H1 (cell line): ENCODE measurements at regions not wholly inside any gene's neighbourhood (a gene's known extent, or its start where the extent isn't known, plus 50 kb on each side); places are given as distances from the start of the nearest gene placed in this dataset.

ENCODE experiments used
- CTCF ChIA-PET: fragments of 300-600 bp; sonication (Branson Sonifier 250); formaldehyde crosslinking; loops from one replicate; lab custom pipeline; 2021; ENCODE audit not compliant: partially characterized antibody; lab: Charles Lee
- POLR2A ChIA-PET: fragments of 300-600 bp; sonication (Branson Sonifier 250); formaldehyde crosslinking; loops from one replicate; lab custom pipeline; 2021; ENCODE audit warnings: inconsistent platforms; ENCODE audit not compliant: partially characterized antibody; lab: Charles Lee
- DNase-seq, 2 experiments: peaks; one replicate each; pipeline versions ENCODE4 v3.0.0 to v3.0.0-alpha.2; 2010 to 2022; ENCODE audit warnings: low spot score in 2 of 2, low read depth in 1 of 2, mixed read lengths in 1 of 2
- FAIRE-seq: peaks from 2 replicates; lab custom pipeline; 2011; peaks lifted over from hg19 to GRCh38; lab: Jason Lieb, UNC
- H2AFZ ChIP-seq: 2 replicates; pipeline ENCODE4 v1.8.1; 2012; ENCODE audit warnings: low read length, inconsistent platforms
- H2AK5ac ChIP-seq: 2 replicates; pipeline ENCODE4 v1.6.1; 2013; ENCODE audit warnings: low read depth, low read length
- H2BK120ac ChIP-seq: replicated peaks from 2 replicates; pipeline ENCODE3; 2013; ENCODE audit warnings: low read depth, low read length, inconsistent platforms
- H2BK12ac ChIP-seq: 2 replicates; pipeline ENCODE4 v1.6.1; 2013; ENCODE audit warnings: low read depth, low read length
- H2BK15ac ChIP-seq: 2 replicates; pipeline ENCODE4 v1.6.1; 2013; ENCODE audit warnings: low read length
- H2BK20ac ChIP-seq: 2 replicates; pipeline ENCODE4 v1.6.1; 2013; ENCODE audit warnings: low read length
- H2BK5ac ChIP-seq: 2 replicates; pipeline ENCODE4 v1.6.1; 2013; ENCODE audit warnings: low read depth, low read length
- H3K14ac ChIP-seq: 2 replicates; pipeline ENCODE4 v1.6.1; 2013; ENCODE audit warnings: inconsistent platforms; ENCODE audit not compliant: insufficient read length
- H3K18ac ChIP-seq: 2 replicates; pipeline ENCODE4 v1.6.1; 2013; ENCODE audit warnings: low read length; ENCODE audit errors: extremely low read depth
- H3K23ac ChIP-seq: 2 replicates; pipeline ENCODE4 v1.6.1; 2013; ENCODE audit warnings: inconsistent platforms; ENCODE audit not compliant: insufficient read length
- H3K23me2 ChIP-seq: 2 replicates; pipeline ENCODE4 v1.6.1; 2013; ENCODE audit warnings: low read depth, low read length
- H3K27ac ChIP-seq: 2 replicates; pipeline ENCODE4 v1.6.1; 2011; ENCODE audit warnings: low read depth, low read length, inconsistent platforms
- H3K27me3 ChIP-seq, 4 experiments: replicated peaks in 1 of 4; 1 replicate in 1 of 4; 2 replicates in 3 of 4; pipeline versions ENCODE4 v1.6.1 to v1.8.1; 2011 to 2013; ENCODE audit warnings: low read length in 3 of 4, mild to moderate bottlenecking in 3 of 4, inconsistent platforms in 2 of 4, mixed read lengths in 2 of 4, moderate library complexity in 1 of 4; ENCODE audit not compliant: control insufficient read depth in 3 of 4, insufficient read depth in 3 of 4; ENCODE audit errors: extremely low read depth in 1 of 4
- H3K36me3 ChIP-seq, 4 experiments: 2 replicates each; pipeline versions ENCODE4 v1.6.1 to v1.8.1; 2011 to 2013; ENCODE audit warnings: mild to moderate bottlenecking in 4 of 4, low read length in 3 of 4, moderate library complexity in 2 of 4, control low read depth in 1 of 4, inconsistent platforms in 1 of 4; ENCODE audit not compliant: insufficient read depth in 4 of 4, control insufficient read depth in 2 of 4
- H3K4ac ChIP-seq: replicated peaks from 2 replicates; pipeline ENCODE3; 2013; ENCODE audit warnings: low read length, low read depth, mixed read lengths, inconsistent platforms; ENCODE audit not compliant: insufficient read length
- H3K4me1 ChIP-seq, 4 experiments: replicated peaks in 1 of 4; 1 replicate in 1 of 4; 2 replicates in 3 of 4; pipeline versions ENCODE4 v1.6.1 to v1.8.1; 2011 to 2013; ENCODE audit warnings: low read length in 3 of 4, inconsistent platforms in 2 of 4, mixed read lengths in 1 of 4; ENCODE audit not compliant: insufficient read depth in 4 of 4, control insufficient read depth in 3 of 4
- H3K4me2 ChIP-seq, 2 experiments: 2 replicates each; pipeline versions ENCODE4 v1.6.1 to v1.8.1; 2011 to 2013; ENCODE audit warnings: low read depth in 2 of 2, low read length in 2 of 2, control low read depth in 1 of 2, inconsistent platforms in 1 of 2, mild to moderate bottlenecking in 1 of 2; ENCODE audit not compliant: insufficient read depth in 1 of 2
- H3K4me3 ChIP-seq, 4 experiments: fragments of 200-600, 300-600 bp in 1 of 4; sonication (generic), shearing (Covaris generic), sonication (Bioruptor Twin) in 1 of 4; 2 replicates each; pipeline versions ENCODE4 v1.5.1 to v1.8.1; 2011 to 2016; ENCODE audit warnings: low read length in 4 of 4, low read depth in 3 of 4, control low read depth in 2 of 4, inconsistent platforms in 2 of 4, mild to moderate bottlenecking in 2 of 4, mixed read lengths in 1 of 4, moderate library complexity in 1 of 4; ENCODE audit not compliant: insufficient read depth in 2 of 4; ENCODE audit errors: extremely low read depth in 1 of 4
- H3K56ac ChIP-seq: replicated peaks from 2 replicates; pipeline ENCODE3; 2013; ENCODE audit warnings: low read depth, mild to moderate bottlenecking, mixed read lengths, low read length, inconsistent platforms; ENCODE audit not compliant: insufficient read length
- H3K79me1 ChIP-seq: 2 replicates; pipeline ENCODE4 v1.6.1; 2013; ENCODE audit warnings: low read depth, low read length, control low read depth
- H3K79me2 ChIP-seq, 2 experiments: 2 replicates each; pipeline versions ENCODE4 v1.6.1 to v1.8.1; 2012 to 2013; ENCODE audit warnings: low read length in 2 of 2, mild to moderate bottlenecking in 2 of 2, inconsistent platforms in 1 of 2; ENCODE audit not compliant: insufficient read depth in 2 of 2, control insufficient read depth in 1 of 2
- H3K9ac ChIP-seq, 4 experiments: replicated peaks in 1 of 4; 1 replicate in 1 of 4; 2 replicates in 3 of 4; pipeline versions ENCODE4 v1.6.1 to v1.8.1; 2011 to 2013; ENCODE audit warnings: low read depth in 3 of 4, low read length in 3 of 4, control low read depth in 2 of 4, mild to moderate bottlenecking in 2 of 4, moderate library complexity in 2 of 4, inconsistent platforms in 1 of 4; ENCODE audit errors: extremely low read depth in 1 of 4
- H3K9me3 ChIP-seq, 2 experiments: 2 replicates each; pipeline versions ENCODE4 v1.6.1 to v1.8.1; 2012 to 2013; ENCODE audit warnings: mild to moderate bottlenecking in 2 of 2, moderate library complexity in 2 of 2, control low read depth in 1 of 2, inconsistent platforms in 1 of 2, low read depth in 1 of 2, low read length in 1 of 2, mixed read lengths in 1 of 2; ENCODE audit not compliant: insufficient read depth in 2 of 2
- H4K20me1 ChIP-seq, 2 experiments: replicated peaks in 1 of 2; 2 replicates each; pipeline versions ENCODE3 to v1.8.1; 2011 to 2013; ENCODE audit warnings: inconsistent platforms in 2 of 2, low read length in 2 of 2, mild to moderate bottlenecking in 1 of 2; ENCODE audit not compliant: insufficient read depth in 2 of 2, control insufficient read depth in 1 of 2
- H4K5ac ChIP-seq: 2 replicates; pipeline ENCODE4 v1.6.1; 2013; ENCODE audit warnings: low read length, low read depth, mixed read lengths, inconsistent platforms; ENCODE audit not compliant: insufficient read length
- H4K8ac ChIP-seq: 2 replicates; pipeline ENCODE4 v1.8.0; 2013; ENCODE audit warnings: mild to moderate bottlenecking, moderate library complexity, low read length, inconsistent platforms; ENCODE audit not compliant: insufficient read depth; ENCODE audit errors: extremely low read depth
- H4K91ac ChIP-seq: replicated peaks from 2 replicates; pipeline ENCODE3; 2013; ENCODE audit warnings: low read length, mixed read lengths, inconsistent platforms; ENCODE audit not compliant: insufficient read length
- ATF3 ChIP-seq: IDR thresholded peaks from 2 replicates; pipeline ENCODE4 v1.6.1; 2011; ENCODE audit warnings: low read depth, mild to moderate bottlenecking, low read length; ENCODE audit not compliant: insufficient read depth
- BCL11A ChIP-seq, 2 experiments: IDR thresholded peaks; one replicate each; pipeline ENCODE4 v1.6.1; 2011; ENCODE audit warnings: low read depth in 2 of 2, low read length in 2 of 2, mild to moderate bottlenecking in 2 of 2
- CEBPB ChIP-seq: IDR thresholded peaks from 2 replicates; pipeline ENCODE4 v1.6.1; 2012; ENCODE audit warnings: low read depth, low read length
- CREB1 ChIP-seq: IDR thresholded peaks from 2 replicates; pipeline ENCODE4 v1.6.1; 2012; ENCODE audit warnings: inconsistent platforms
- JUN ChIP-seq: IDR thresholded peaks from 2 replicates; pipeline ENCODE4 v1.6.1; 2011; ENCODE audit warnings: low read depth, mild to moderate bottlenecking, improper control_type of control experiment, low read length
- KDM1A ChIP-seq: fragments of 200-600, 300-600 bp; sonication (generic); IDR thresholded peaks from 2 replicates; pipeline ENCODE4 v1.7.1; 2016; ENCODE audit warnings: mild to moderate bottlenecking, low read length, borderline replicate concordance
- KDM5A ChIP-seq: fragments of 200-600 bp; IDR thresholded peaks from 2 replicates; pipeline ENCODE4 v1.7.1; 2012; ENCODE audit warnings: mild to moderate bottlenecking, low read length, inconsistent platforms, mixed read lengths
- POLR2AphosphoS5 ChIP-seq: IDR thresholded peaks from 2 replicates; pipeline ENCODE4 v1.6.1; 2011; ENCODE audit warnings: low read depth, low read length
- SRF ChIP-seq: IDR thresholded peaks from 2 replicates; pipeline ENCODE4 v1.6.1; 2011; ENCODE audit warnings: mild to moderate bottlenecking, low read depth, low read length, moderate library complexity
- WGBS, 2 experiments: shearing (Covaris generic) in 1 of 2; methylation state at CpG; one replicate each; pipeline versions ENCODE4 v1.1.6 to v1.1.7; 2013 to 2015; ENCODE audit warnings: low lambda C conversion rate in 2 of 2, mixed read lengths in 2 of 2, inconsistent platforms in 1 of 2, low coverage in 1 of 2, missing lambda C conversion rate in 1 of 2; ENCODE audit not compliant: insufficient replicate concordance in 2 of 2, insufficient coverage in 1 of 2, insufficient read length in 1 of 2; ENCODE audit errors: extremely low coverage in 1 of 2, missing lambda C conversion rate in 1 of 2; 5-methylcytosine and 5-hydroxymethylcytosine counted together

- Histone ChIP-seq H3K79me1 (no peaks in the 10 kb centered on the region), H2BK15ac (no peak overlapping the region), H2AFZ (no peak overlapping the region), H3K4me2 (no peak overlapping the region), H3K4ac (no peak overlapping the region), H3K56ac (no peak overlapping the region), H3K23ac (no peak overlapping the region), H3K27ac (no peak overlapping the region), H2BK20ac (no peak overlapping the region), H3K14ac (no peak overlapping the region), H4K20me1 (no peaks in the 10 kb centered on the region), H2BK5ac (no peak overlapping the region), H2BK12ac (no peak overlapping the region), H2AK5ac (no peak overlapping the region), H3K9ac (no peak overlapping the region), H2BK120ac (no peak overlapping the region), H3K36me3 (no peaks in the 10 kb centered on the region), H3K9me3 (no peaks in the 10 kb centered on the region), H3K18ac (no peak overlapping the region), H4K8ac (no peak overlapping the region), H4K5ac (no peak overlapping the region), H3K79me2 (no peaks in the 10 kb centered on the region), H3K27me3 (no peaks in the 10 kb centered on the region), H3K4me1 (no peaks in the 10 kb centered on the region), H3K23me2 (no peaks in the 10 kb centered on the region), H3K4me3 (no peak overlapping the region), H4K91ac (no peak overlapping the region)
- ChIA-PET POLR2A (interaction anchor here (0.6 kb wide), 1 partner anchor 658 kb away, joined by 3 read pairs; no protein-coding TSS in a partner anchor), CTCF (no interaction called here)
- DNase-seq (no peak), FAIRE-seq (no peak)
- TF ChIP-seq KDM1A (no peak), BCL11A (IDR thresholded peaks at IDR 0.05; ENCODE audit: low read depth in 2 of 2, low read length in 2 of 2) (no peak), POLR2AphosphoS5 (no peak), SRF (no peak), JUN (no peak), ATF3 (no peak), CEBPB (no peak), KDM5A (no peak), CREB1 (no peak)
- WGBS, 2 experiments, result 92% methylated on average over 3 of the region's 3 CpGs; no CpG with 5 or more reads in 1 of the 2 experiments
Measured at GRCh38 chr6:155985660-155986138, 530.1 kb upstream of the NOX3 start.
